DMS114 treated with DMSO at 0.1 percent for 48 hours (cell line): ENCODE measurements at regions not wholly inside any gene's neighbourhood (a gene's known extent, or its start where the extent isn't known, plus 50 kb on each side); places are given as distances from the start of the nearest gene placed in this dataset.
"Not testable (repeated sequence)": the region's sequence is repeated elsewhere in the genome, so short reads cannot be mapped to it uniquely, and the experiment has no call there.

Experiments
- DNase-seq: peaks from one replicate; lab custom pipeline; 2025; ENCODE audit not compliant: unreplicated experiment; lab: John Stamatoyannopoulos, UW

DNA sequence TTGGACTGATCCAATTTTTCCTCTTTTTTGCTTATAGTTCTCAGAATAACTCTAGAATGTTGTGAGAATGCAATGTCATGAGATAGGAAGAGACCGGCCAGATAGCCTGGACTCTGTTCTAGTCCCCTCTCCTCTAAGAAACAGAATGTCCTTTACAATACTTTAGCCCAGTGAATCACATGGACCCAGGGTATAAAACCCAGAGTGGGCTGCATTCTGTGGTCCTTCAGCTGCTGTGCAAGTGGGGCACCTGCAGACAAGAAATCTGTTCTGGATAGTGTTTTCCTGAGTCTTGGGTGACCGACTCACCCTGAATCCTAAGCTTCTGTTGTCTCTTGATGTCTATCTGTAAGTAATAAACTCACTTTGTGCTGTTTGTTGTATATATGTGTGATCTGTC lies 368.6 kb upstream of the DPH6 start:
- no peak for DNase-seq

- no peak for DNase-seq
Measured at GRCh38 chr15:35921046-35921445, 375.1 kb upstream of the DPH6 start.

- no peak for DNase-seq
Measured at GRCh38 chr15:35925275-35926006, 379.5 kb upstream of the DPH6 start.

DNA sequence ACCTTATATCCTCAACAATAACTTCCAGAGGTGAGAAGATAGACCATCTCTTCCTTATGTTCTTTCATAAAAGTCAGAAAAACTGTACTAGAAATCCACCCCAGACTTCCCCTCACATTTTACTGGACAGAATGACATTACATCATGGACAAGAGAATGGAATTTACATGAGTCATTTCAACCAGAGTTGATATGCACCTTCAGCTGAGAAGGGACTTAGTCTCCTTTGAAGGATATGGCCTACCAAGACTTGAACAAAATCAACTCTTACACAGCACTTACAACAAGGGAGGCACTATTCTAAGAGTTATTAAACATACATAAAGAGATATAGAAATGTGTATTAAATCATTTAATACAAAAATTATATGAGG lies 380.0 kb upstream of the DPH6 start:
- no peak for DNase-seq

- DNase-seq, result no peak
Measured at GRCh38 chr15:35928847-35929246, 382.9 kb upstream of the DPH6 start.

DNA sequence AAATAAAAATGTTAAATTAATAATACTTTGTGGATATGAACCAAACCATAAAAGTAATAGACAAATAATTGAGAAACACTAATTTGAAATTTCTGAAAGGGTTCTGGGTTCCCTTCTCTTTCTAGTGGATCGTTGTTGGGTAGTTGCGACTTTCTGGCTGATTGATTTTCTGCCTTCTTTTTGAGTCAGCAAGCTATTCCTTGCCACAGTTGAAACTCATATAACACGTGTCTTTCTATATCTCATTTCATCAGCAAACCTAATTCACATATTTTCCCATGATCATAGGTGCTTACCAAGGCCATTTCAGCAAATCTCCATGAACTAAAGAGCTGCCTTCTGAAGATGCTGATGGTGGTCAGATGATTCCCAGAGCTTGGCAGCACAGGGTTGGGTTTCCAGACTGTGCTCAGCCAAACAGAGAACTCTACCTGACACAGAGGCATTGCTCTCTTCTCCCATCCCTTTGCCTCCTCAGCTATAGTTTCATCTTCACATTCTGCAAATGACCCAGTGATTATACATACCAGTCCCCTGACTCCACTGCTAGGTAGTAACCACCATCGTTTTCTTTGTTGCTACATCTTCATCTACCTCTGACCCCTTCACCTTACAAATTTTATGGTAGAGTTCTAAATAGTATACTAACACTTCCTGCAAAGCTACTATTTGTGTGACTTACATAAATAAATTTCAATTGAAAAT lies 383.9 kb upstream of the DPH6 start:
- no peak for DNase-seq

DNA sequence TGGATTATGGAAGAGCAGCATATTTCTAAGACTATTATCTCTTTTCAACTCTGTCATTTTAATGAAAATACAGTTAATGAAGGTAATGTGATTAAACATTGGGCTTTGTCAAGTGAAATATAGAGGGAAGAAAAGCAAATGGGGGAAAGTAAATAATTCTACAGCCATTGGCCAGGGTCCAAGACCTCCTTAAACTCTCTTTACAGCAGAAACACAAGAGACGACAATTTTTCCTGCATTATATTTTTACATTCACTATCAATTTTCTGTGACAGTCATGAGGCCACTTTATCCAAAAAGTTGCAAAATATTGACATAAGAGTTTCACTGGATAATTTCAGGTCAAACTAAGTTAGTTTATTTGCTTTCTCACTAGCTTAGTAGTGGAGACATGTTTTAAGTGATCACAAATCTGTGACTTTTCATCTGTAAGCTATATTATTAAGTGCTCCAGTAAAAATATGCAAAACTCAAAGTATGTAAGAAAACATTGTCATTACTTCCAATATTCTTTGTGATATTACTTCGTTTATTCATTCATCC lies 385.9 kb upstream of the DPH6 start:
- no peak for DNase-seq

- DNase-seq, result no peak
Measured at GRCh38 chr15:35932531-35932930, 386.6 kb upstream of the DPH6 start.

DNA sequence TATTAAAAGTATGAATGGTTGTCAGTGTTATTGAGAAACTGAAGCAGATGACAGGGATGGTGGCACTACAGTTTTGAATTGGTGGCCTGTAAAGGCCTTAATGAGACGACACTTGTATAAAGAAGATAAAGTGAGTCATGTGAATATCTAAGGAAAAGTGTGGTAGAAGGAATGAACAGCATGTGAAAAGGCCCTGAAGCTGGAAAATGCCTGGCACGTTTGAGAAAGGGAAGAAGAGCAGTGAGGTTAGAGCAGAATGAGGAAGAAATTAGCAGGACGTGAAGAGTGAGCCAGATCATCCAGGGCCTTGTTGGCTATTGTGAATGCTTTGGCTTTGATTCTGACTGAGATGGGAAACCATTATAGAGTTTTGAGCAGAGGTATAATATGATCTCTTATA lies 387.6 kb upstream of the DPH6 start:
- DNase-seq, result no peak

GRCh38 chr15:35934383-35935049 lies 388.6 kb upstream of the DPH6 start:
- no peak for DNase-seq

GRCh38 chr15:35936284-35936683 lies 390.3 kb upstream of the DPH6 start:
- DNase-seq, result no peak

DNA sequence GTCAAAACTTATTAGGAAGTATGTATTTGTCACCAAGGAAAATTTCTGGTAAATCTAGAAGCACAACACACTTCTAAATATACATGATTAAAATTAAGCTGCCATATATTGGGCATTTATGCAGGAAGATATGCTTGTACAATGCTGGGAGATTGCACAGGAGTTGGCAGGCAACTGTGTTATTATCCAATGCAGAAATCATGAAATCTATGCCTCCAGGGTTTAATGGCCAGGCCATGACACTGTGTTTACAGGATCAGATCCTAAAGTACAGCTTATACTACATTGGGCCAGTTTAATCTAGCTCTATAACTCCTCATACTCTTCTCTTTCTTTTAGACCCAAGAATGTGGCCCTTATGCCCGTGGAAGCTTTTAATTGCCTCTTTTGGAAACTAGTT lies 391.4 kb upstream of the DPH6 start:
- no peak for DNase-seq

DNA sequence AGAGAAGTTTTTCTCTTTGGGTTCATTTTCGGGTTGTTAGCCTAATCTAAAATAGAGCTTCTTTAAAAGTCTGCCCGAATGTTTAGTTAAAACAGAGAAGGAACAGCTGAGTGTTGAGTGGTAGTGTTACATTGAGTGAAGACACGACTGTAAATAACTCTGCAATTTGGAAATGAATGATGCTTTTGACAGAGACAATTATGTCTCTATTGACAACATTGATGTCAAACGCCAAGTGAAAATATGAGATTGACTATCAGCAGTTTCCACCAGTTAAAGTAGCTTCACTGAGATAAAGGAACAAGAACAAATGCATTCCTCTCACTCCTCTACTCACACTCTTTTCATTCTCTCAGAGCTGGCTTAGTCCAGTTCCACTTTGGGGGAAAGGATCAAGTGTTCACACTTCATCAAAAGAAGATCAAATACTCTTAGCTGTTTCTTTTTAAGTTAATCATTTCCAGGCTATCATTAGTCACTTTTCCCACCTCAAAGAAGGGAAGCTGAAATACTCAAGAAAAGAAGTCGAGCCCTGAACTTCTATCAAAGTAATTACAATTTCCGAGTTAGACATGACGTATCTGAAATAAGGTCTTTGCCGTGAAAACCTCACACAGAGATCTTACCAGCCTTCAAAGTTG lies 399.1 kb upstream of the DPH6 start:
- no peak for DNase-seq

DNA sequence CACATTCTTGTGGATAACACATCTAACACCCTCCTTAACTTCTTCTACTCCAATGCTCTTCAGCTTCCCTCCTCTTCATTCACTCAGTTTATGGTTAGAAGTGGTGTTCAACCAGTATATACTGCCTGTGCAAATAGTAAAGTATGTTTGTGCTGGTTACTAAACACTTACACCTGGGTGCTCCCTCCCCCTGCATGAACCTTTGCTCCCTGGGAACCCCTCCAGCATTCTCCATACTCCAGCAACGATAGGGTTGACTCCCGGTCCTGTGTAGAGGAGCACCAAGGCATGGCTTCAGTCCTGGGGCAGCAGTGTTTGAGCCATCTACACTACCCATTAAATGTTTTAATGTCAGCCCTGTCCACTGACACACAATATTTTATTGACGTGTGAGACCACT lies 407.5 kb upstream of the DPH6 start:
- no peak for DNase-seq

DNA sequence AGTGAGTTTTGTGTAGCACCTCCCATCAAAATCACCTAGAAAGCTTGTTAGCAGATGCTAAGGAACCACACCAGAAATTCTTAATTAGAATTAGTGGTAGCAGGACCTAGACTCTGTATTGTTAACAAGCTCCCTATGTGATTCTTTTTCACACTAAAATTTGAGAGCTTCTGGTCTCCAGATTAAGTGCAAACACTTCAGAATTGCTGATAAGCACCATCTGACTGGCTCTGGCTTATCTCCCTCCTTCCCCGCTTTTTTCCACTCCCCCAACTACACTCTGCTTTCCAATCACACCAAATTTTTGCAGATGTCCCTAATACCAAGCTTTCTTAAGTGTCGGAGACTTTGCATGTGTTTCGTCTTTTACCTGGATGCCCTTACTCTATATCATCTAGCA lies 410.1 kb upstream of the DPH6 start:
- DNase-seq, result no peak

- DNase-seq, result no peak
Measured at GRCh38 chr15:35958021-35958420, 412.1 kb upstream of the DPH6 start.

GRCh38 chr15:35958975-35959374 lies 413.0 kb upstream of the DPH6 start:
- no peak for DNase-seq

DNA sequence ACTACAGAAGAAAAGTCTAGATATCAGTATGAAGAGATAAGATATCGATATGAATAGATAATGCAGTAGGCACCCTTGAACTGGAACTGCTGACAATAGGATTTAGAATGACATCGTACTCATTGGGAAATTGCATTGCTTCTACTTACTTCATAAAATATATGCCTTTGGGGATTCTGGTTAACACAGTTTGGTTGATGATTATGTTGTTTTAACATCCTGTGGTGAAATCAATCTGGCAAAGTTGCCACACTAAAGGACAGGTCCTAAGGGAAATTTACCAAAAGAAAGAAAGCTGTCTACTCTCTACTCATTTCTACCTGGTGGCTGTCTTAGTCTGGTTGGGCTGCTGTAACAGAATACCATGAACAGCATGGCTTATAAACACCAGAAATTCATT lies 417.4 kb upstream of the DPH6 start:
- no peak for DNase-seq

DNA sequence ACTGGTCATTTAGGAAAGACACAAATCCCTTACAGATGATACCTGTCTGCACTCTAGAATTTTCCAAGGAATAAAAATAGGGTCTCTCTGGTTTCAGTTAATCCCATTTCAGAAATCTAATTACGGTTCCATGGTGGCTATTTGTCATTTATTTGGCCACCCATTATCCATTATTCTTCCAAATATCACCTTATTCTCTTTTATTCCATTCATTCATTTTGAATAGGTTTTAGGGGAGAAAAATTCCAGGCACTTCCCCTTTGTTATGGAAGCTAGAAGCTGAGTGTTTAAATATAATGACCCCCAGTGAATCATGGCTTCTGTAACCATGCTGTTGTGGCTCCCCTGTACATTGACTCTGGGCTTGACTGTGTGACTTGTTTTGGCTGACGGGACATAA lies 420.8 kb upstream of the DPH6 start:
- no peak for DNase-seq

GRCh38 chr15:35967968-35968367 lies 422.0 kb upstream of the DPH6 start:
- not testable (repeated sequence) for DNase-seq

DNA sequence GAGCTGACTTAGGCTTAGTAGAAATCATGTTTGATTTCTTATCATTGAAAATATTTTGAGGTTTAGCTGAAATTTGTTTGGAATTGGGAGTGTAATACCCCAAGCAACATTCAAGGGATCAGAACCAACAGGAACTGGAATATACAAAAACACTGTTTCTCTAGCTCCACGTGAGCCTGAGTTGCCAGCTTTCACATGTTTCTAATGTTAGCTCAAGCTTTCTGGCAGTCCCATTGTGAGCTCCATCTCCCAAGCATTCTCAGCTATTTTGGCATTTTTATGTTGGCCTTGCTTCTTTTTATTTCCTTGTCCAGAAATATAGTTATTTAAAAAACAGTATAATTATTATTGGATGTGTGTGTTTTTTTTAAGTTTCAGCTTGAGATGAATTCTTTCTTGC lies 427.1 kb upstream of the DPH6 start:
- no peak for DNase-seq

DNA sequence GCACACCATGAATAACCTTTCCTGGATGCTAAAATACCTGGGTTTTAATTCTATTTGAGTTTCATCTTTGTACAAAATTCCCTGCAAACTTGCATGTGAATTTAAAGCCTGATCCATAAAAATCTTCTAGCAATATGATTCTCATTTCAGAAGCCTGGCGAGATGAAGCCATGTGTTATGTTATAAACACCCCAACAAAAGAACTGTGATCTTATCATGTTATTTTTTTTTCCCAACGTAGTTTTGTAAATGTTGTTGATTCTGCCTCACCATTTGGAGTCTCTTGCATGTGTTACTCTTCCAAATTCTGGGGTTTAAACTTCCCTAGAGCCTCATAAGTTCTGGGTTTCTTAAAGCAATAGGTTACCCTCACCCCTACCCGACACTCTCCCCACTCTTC lies 428.1 kb upstream of the DPH6 start:
- DNase-seq, result no peak
